ENCODE measurements at regions not wholly inside any gene's neighbourhood (a gene's known extent, or its start where the extent isn't known, plus 50 kb on each side); places are given as distances from the start of the nearest gene placed in this dataset.

DNA sequence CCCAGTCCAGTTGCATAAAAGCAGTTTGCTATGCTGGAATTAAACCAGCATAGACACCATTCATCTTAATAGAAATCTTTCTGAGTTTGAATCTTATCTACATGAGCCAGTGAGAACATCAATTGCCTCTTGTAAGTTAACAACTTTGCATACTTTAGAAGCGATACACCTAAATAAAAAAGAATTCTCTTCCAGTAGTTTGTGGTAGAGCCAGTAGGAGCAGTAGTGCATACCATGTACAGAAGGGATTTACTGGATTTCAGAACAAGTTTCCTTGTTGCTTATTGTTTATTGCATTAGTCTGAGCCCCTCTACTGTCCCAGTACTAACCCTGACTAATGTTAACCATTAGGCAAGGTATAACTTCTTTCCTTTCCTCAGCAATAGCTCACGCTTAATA lies 313.1 kb downstream of the TGFB2 start:
- no peak for TF ChIP-seq CTCF (IDR thresholded peaks at IDR 0.05; ENCODE audit: extremely low read depth, missing control alignments)
- DNase-seq (ENCODE audit: low spot score): no peak

DNA sequence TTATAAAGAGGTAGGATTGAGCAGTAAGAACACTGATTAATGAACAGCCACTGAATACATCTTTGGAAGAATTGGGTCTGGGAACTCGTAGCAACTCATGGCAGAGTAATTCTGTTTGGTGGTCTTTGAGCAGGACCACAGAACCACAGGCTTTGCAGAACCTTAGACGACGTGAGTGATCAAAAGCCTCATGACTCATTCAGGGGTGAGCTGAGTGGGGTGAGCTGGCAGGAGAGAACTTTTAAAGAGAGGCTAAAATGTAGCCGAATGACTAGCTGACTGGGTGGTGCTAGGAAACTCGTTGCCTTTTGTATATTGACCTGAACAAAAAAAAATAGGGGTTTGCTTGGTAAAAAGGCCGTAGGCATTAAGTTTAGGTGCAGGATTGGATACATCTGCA lies 313.8 kb downstream of the TGFB2 start:
- DNase-seq (ENCODE audit: low spot score): no peak
- no peak for TF ChIP-seq CTCF (IDR thresholded peaks at IDR 0.05; ENCODE audit: extremely low read depth, missing control alignments)

DNA sequence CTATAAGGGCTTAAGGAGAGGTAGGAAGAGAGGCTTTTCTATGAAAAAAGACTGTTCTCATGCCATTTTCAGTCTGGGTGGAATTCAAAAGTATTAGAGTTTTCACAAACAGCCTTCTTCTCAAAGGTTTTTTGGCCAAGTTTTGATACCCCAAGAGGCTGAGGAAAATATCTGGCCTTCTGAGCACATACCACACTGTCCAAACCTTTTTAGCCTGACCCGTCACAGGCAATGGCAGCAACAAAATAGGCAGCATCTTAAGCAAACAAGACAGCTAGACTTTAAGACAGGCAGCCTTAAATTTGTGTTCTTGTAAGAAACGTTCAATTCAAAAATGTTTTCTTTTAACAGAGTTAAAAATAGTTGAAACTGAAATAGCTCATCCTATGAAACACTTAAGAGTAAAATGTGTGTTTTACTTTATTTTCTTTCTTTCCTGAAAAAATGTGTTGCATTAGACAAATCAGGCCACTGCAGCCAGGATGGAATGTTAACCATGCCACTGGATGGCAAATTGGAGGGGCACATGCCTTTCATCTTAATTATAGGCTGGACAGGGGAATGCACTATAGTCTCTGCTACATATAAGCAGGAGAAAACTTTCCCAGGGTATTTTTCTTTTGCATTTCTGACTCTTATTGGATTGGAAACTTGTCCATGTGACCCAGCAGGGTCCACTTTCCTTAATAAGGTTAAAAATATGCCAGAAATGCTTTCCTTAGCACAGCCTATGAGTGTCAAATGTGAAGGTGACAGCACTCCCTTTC lies 315.0 kb downstream of the TGFB2 start:
- TF ChIP-seq CTCF (IDR thresholded peaks at IDR 0.05; ENCODE audit: extremely low read depth, missing control alignments): no peak
- DNase-seq (ENCODE audit: low spot score): no peak

GRCh38 chr1:218660678-218661053 lies 315.5 kb downstream of the TGFB2 start:
- no peak for TF ChIP-seq CTCF (IDR thresholded peaks at IDR 0.05; ENCODE audit: extremely low read depth, missing control alignments)
- no peak for DNase-seq (ENCODE audit: low spot score)

GRCh38 chr1:218661411-218661810 lies 316.3 kb downstream of the TGFB2 start:
- no peak for DNase-seq (ENCODE audit: low spot score)
- TF ChIP-seq CTCF (IDR thresholded peaks at IDR 0.05; ENCODE audit: extremely low read depth, missing control alignments): no peak

GRCh38 chr1:218664385-218665170 lies 319.4 kb downstream of the TGFB2 start:
- DNase-seq (ENCODE audit: low spot score): no peak

More at GRCh38 chr1:218664385-218665170, 319.4 kb downstream of the TGFB2 start:
- TF ChIP-seq CTCF (IDR thresholded peaks at IDR 0.05; ENCODE audit: extremely low read depth, missing control alignments): no peak

Data from GM20000 (cell line).